GM19372 (cell line): ENCODE measurements at regions not wholly inside any gene's neighbourhood (a gene's known extent, or its start where the extent isn't known, plus 50 kb on each side); places are given as distances from the start of the nearest gene placed in this dataset.

ENCODE experiments used
- ATAC-seq: cut with Tn5 transposase; IDR thresholded peaks from one replicate; pipeline ENCODE4 v1.9.1; 2021; ENCODE audit warnings: mild to moderate bottlenecking, low read depth, moderate library complexity; ENCODE audit not compliant: unreplicated experiment

GRCh38 chr13:99053636-99054233, 75.9 kb upstream of the DOCK9 start:
- no peak for ATAC-seq

DNA sequence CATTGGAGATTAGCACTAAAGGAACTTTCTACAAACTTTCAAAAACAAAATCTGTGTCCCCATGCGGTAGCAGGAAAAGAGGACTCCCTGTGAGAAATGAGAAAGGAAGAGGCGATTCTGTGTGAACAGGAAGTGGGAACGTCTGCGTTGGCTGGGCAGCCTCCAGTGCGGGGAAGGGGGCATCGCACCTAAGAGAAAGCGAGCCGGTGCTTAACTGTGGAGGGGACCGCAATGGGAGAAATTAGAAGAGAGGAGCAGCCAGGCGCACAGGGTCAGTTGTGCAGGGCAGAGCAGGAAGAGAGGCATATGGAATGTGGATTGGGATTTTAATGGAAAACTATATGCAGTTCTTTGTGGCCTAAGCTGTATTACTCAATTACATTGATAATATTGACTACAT, 77.4 kb upstream of the DOCK9 start:
- ATAC-seq: no peak

DNA sequence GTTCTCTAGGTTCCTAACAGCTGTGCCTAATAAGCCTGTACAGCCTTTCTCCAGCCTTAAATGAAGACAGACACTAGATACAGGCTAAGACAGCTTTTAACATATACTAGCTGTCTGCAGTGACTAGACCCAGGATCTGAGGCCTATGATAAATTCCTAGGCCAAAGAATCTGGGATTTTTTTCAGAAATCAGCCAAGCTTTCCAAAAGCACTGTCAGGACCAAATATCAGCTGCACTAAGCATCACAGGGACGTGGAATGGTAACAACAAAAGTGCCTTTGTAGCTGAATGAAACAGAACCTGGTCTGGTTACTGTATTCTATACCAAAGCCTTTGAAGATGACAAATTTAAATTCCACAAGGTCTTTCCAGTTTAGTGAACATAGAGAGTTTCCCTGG, 77.9 kb upstream of the DOCK9 start:
- no peak for ATAC-seq

DNA sequence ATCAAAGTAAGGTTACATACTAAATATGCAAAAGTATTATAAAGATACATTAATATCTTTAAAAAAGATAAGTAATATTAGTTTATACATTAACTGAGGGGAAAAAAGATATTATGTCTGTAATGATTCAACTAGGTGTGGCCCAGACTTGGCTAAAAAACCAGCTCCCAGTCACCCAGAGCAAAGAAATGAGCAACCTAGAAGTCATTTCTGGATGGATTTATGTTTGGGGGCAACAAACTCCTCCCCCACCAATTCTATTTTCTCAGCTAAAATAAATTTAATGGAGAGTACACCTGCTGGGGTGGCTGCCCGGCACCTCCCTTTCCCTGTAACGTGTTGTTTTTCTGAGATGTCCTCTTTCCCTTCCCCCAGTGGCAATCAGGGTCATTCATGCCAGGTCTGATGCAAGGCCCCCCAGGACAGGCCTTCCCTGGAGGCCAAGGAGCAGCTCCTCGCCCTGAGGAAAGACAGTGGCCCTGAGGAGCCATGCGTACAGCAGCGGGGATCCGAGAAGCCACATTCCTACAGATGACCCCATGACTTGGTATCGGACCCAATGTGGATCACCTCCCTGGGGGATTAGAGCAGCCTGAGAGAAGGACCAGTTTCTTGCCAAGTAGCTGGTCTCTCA, 78.6 kb upstream of the DOCK9 start:
- no peak for ATAC-seq

DNA sequence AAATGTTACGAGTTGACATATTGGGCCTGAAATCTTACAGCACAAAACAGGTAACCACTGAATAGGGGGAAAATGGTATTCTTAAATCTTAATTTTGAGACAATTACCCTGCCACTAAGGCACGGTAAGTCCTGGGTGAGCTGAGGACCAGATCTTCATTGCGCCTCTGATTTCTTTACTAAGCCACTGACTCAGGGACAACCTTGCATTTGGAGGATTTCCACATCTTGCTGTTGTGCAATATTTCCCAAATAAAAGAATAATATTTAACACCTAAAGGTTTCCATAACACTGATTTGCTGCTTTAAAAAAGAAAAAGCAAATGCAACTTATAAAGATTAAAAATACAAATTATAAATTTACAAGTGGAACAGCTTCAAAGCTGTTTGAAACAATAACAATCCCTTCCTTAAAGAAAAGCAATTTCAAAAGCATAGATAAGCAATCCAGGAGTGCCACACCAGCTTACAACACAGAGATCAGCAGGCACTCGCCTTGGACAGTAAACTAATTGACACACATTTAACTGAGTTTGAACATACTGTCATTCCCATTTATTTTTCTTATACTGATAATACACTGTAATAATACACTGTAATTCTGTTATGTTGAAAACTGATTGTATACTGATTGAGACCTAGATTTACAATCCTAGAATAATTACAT, 79.6 kb upstream of the DOCK9 start:
- no peak for ATAC-seq

- ATAC-seq: no peak
Observed at GRCh38 chr13:99058527-99059495, 80.9 kb upstream of the DOCK9 start.

GRCh38 chr13:99059498-99060075, 81.7 kb upstream of the DOCK9 start:
- no peak for ATAC-seq

DNA sequence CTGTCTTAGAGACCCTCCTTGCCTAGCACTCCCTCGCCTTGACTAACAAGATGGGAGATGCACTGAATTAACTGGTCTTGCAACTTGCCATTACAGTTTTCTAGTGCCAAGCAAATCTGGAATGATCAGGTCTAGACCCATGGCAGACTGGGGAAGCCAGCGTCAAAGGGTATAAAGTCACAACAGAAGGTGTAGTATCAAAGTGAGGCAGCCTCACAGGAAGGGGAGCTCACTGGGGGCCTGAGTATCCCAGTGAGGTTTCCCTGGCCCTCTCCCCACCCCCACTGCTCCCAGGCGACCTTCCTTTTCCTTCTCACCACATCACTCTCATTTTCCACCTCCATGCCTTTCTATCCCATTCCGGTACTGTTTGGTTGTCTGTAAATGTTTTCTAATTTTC, 83.5 kb upstream of the DOCK9 start:
- no peak for ATAC-seq

- no peak for ATAC-seq
Observed at GRCh38 chr13:99062593-99062992, 84.7 kb upstream of the DOCK9 start.

DNA sequence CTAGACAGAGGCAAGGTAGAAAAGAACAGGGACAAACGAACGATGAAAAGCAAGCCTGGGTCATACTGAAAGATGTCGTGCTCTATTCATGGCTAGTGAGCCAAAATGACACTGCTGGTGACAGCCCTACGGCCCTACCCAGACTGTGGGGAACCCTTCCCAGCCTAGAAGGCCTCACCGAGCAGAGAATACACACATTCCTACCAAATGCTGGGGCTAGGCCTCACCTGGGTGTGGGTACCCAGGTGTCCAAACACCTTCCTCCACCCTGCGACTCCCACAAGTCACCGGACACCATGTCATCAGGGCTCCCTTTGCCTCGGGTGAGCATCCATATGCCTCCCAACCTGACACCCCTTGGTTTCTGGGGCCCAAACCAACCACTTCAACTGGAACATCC, 85.3 kb upstream of the DOCK9 start:
- no peak for ATAC-seq

DNA sequence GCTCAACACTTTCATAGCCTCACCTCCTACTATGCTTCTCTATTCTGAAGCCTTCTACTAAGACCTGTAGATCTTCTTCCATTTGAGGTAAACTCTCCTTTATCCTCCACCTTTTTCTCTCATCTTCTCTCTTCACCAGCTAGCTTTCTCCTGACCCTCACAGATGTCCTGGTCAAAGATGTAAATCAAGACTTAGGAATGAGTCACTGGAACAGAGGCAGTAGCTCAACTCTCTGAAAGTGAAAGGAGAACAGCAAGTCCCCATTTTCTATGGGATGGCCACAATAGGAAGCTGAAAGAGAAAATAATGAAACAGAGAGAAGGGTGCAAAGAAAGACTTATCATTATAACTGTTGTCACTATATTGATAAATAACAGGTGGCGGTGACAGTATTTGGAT, 86.1 kb upstream of the DOCK9 start:
- no peak for ATAC-seq

DNA sequence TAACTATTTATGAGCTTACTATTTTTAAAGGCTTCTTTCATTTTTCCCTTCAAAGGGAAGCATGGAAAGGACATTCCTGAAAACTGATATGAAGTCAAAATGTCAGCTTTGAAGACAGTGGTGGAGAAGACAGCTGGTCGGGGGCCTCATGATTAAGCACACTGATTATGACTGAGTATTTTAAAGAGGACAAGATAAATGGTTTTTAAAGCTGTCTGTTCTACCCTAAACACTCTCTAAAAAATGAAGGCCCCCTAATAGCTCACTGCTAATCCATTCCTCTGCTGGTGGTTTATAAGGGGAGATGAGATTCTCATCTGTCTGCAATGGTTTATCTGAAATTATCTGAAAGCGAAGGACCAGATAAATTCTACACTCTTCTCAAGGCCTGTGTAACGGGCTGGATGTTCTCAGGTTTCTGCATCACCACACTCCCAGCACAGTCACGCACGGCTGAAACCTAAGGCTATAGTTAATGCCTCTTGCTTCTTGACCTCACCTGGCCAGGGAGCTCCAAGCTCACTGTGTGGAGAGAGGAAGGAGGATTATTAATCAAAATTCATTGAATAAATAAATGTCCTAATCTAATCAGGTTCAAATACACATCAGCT, 86.9 kb upstream of the DOCK9 start:
- no peak for ATAC-seq

GRCh38 chr13:99065235-99066015, 87.6 kb upstream of the DOCK9 start:
- no peak for ATAC-seq

- no peak for ATAC-seq
Observed at GRCh38 chr13:99066219-99066618, 88.4 kb upstream of the DOCK9 start.

GRCh38 chr13:99067159-99067985, 89.5 kb upstream of the DOCK9 start:
- ATAC-seq: no peak

DNA sequence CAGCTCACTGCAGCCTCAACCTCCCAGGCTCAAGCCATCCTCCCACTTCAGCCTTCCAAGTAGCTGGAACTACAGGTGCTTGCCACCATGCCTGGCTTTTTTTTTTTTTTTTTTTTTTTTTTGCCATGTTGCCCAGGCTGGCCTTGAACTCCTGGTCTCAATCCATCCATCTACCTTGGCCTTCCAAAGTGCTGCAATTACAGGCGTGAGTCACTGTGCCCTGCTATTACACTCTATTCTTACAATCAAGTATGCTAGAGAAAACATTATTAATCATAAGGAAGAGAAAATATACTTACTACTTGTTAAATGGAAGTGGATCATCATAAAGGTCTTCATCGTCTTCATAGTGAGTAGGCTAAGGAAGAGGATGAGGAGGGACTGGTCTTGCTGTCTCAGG, 93.3 kb upstream of the DOCK9 start:
- ATAC-seq: no peak

GRCh38 chr13:99071666-99072065, 93.8 kb upstream of the DOCK9 start:
- no peak for ATAC-seq

GRCh38 chr13:99072356-99072755, 94.5 kb upstream of the DOCK9 start:
- ATAC-seq: no peak

DNA sequence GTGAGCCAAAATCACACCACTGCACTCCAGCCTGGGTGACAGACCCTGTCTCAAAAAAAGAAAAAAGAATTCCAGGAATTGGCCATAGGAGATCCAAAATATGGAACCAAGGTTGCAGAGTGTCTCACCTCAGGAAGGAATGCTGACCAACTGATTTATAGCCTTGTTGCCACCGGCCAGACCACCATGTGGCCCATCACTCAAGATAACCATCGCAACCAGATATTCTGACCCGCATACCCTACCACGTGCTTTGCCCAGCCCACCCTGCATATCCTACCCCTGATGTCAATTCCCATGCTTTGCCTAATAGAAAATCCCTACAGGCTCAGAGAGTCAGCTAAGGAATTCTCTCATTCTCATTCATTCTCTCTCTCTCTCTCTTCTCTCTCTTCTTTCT, 95.1 kb upstream of the DOCK9 start:
- ATAC-seq: no peak
